ENCODE measurements at regions not wholly inside any gene's neighbourhood (a gene's known extent, or its start where the extent isn't known, plus 50 kb on each side); places are given as distances from the start of the nearest gene placed in this dataset.

- TF ChIP-seq CHD2 (IDR thresholded peaks at IDR 0.05; ENCODE audit: borderline replicate concordance, low read depth, low read length): no peak
- no peak for TF ChIP-seq PKNOX1 (IDR thresholded peaks at IDR 0.05)
- no peak for TF ChIP-seq POLR2A (IDR thresholded peaks at IDR 0.05; ENCODE audit: low read depth, low read length)
- TF ChIP-seq CTCF (IDR thresholded peaks at IDR 0.05 in 2 of 3, conservative IDR thresholded peaks at IDR 0.05 in 1 of 3; ENCODE audit: control insufficient read depth in 2 of 3, extremely low read depth in 1 of 3, insufficient read depth in 1 of 3, low read depth in 3 of 3, low read length in 3 of 3): no peak
- TF ChIP-seq, protein P1, sequence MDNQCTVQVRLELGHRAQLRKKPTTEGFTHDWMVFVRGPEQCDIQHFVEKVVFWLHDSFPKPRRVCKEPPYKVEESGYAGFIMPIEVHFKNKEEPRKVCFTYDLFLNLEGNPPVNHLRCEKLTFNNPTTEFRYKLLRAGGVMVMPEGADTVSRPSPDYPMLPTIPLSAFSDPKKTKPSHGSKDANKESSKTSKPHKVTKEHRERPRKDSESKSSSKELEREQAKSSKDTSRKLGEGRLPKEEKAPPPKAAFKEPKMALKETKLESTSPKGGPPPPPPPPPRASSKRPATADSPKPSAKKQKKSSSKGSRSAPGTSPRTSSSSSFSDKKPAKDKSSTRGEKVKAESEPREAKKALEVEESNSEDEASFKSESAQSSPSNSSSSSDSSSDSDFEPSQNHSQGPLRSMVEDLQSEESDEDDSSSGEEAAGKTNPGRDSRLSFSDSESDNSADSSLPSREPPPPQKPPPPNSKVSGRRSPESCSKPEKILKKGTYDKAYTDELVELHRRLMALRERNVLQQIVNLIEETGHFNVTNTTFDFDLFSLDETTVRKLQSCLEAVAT (IDR thresholded peaks at IDR 0.05): no peak
- TF ChIP-seq RCOR1 (conservative IDR thresholded peaks at IDR 0.05; ENCODE audit: low read depth, low read length): no peak
- no peak for TF ChIP-seq YY1 (IDR thresholded peaks at IDR 0.05; ENCODE audit: low read depth, low read length)
- no peak for TF ChIP-seq KDM1A (IDR thresholded peaks at IDR 0.05; ENCODE audit: borderline replicate concordance)
- no peak for TF ChIP-seq MAX (IDR thresholded peaks at IDR 0.05; ENCODE audit: low read depth, low read length)
- TF ChIP-seq EGR1 (IDR thresholded peaks at IDR 0.05; ENCODE audit: borderline replicate concordance in 1 of 2, low read depth in 2 of 2, low read length in 2 of 2): no peak
- no peak for TF ChIP-seq RAD21 (IDR thresholded peaks at IDR 0.05; ENCODE audit: insufficient read depth, low read depth, low read length)
Observed at GRCh38 chr12:127570793-127571360, 696.1 kb upstream of the TMEM132C start.
